HCT116 (cell line): ENCODE measurements at regions not wholly inside any gene's neighbourhood (a gene's known extent, or its start where the extent isn't known, plus 50 kb on each side); places are given as distances from the start of the nearest gene placed in this dataset.
A peak's percentile ranks its signal among the peaks of the same experiment; 100 is the strongest.

Source experiments
- ATAC-seq: fragments of 200-7000 bp; cut with Tn5 transposase; 2 replicates; pipeline ENCODE4 v1.9.1; 2020; ENCODE audit warnings: mild to moderate bottlenecking, moderate library complexity
- BruUV-seq: library from RNA; stranded (reverse); fragments of 400-500 nt; replicated peaks from 2 replicates; lab custom pipeline; 2021; lab: Mats Ljungman, UMichigan
- CTCF ChIA-PET: fragments of 300-600 bp; sonication (Branson Sonifier 250); formaldehyde crosslinking; loops from one replicate; lab custom pipeline; 2021; ENCODE audit warnings: antibody characterized with exemption; lab: Charles Lee
- POLR2A ChIA-PET: fragments of 300-600, 350-600 bp; sonication (Branson Sonifier 250); formaldehyde crosslinking; loops from one replicate; lab custom pipeline; 2021; ENCODE audit warnings: antibody characterized with exemption; lab: Charles Lee
- RAD21 ChIA-PET, 2 experiments: fragments of 300-600 bp; sonication (Branson Sonifier 250); formaldehyde crosslinking; loops; one replicate each; lab custom pipeline; 2023; ENCODE audit warnings: low total read pairs in 2 of 2; ENCODE audit not compliant: uncharacterized antibody in 2 of 2, unreplicated experiment in 2 of 2, low non-redundant PET in 1 of 2; lab: Charles Lee
- DNase-seq: peaks from one replicate; pipeline ENCODE4 v3.0.0-alpha.2; 2010; ENCODE audit warnings: low read depth, low spot score
- H2AFZ ChIP-seq: fragments of 200-600 bp; shearing (Covaris generic), sonication (generic); 2 replicates; pipeline ENCODE4 v1.6.1; 2017; ENCODE audit warnings: low read depth, mixed run types, mixed read lengths, antibody characterized with exemption, low read length; ENCODE audit not compliant: poor library complexity, severe bottlenecking
- H3K27ac ChIP-seq: 2 replicates; pipeline ENCODE4 v1.5.1; 2012; ENCODE audit warnings: low read depth, low read length
- H3K27me3 ChIP-seq: fragments of 200-600 bp; sonication (generic); 2 replicates; pipeline ENCODE4 v1.6.1; 2016; ENCODE audit warnings: mixed run types, low read length, mixed read lengths; ENCODE audit not compliant: insufficient read depth
- H3K36me3 ChIP-seq, 2 experiments: fragments of 200-500 bp in 1 of 2; fragments of 200-600 bp in 1 of 2; sonication (Bioruptor generic) in 1 of 2; sonication (generic) in 1 of 2; 2 replicates each; pipeline versions ENCODE4 v1.5.1 to v1.6.1; 2014 to 2016; ENCODE audit warnings: low read length in 2 of 2, inconsistent platforms in 1 of 2, mixed read lengths in 1 of 2, mixed run types in 1 of 2; ENCODE audit not compliant: insufficient read depth in 2 of 2, control insufficient read depth in 1 of 2
- H3K4me1 ChIP-seq, 2 experiments: fragments of 200-600 bp in 1 of 2; sonication (generic) in 1 of 2; 2 replicates each; pipeline versions ENCODE4 v1.5.1 to v1.6.1; 2012 to 2017; ENCODE audit warnings: low read length in 2 of 2, inconsistent platforms in 1 of 2, mild to moderate bottlenecking in 1 of 2, mixed read lengths in 1 of 2, mixed run types in 1 of 2, moderate library complexity in 1 of 2; ENCODE audit not compliant: insufficient read depth in 2 of 2, control insufficient read depth in 1 of 2
- H3K4me2 ChIP-seq: fragments of 200-600 bp; sonication (generic); 2 replicates; pipeline ENCODE4 v1.6.1; 2017; ENCODE audit warnings: mixed run types, low read length, mixed read lengths
- H3K4me3 ChIP-seq, 2 experiments: fragments of 200-600 bp in 1 of 2; sonication (generic) in 1 of 2; replicated peaks in 1 of 2; 2 replicates each; pipeline ENCODE4 v1.5.1; 2011 to 2016; ENCODE audit warnings: low read length in 2 of 2, control low read depth in 1 of 2, low read depth in 1 of 2, mild to moderate bottlenecking in 1 of 2, mixed read lengths in 1 of 2, mixed run types in 1 of 2
- H3K79me2 ChIP-seq: fragments of 200-600 bp; sonication (generic); 2 replicates; pipeline ENCODE4 v1.6.1; 2017; ENCODE audit warnings: mild to moderate bottlenecking, mixed run types, low read length, moderate library complexity, mixed read lengths; ENCODE audit not compliant: insufficient read depth
- H3K9ac ChIP-seq: fragments of 200-600 bp; sonication (generic); 2 replicates; pipeline ENCODE4 v1.6.1; 2016; ENCODE audit warnings: low read length, mixed read lengths
- H3K9me2 ChIP-seq: fragments of 200-600 bp; sonication (generic), shearing (Covaris generic); 2 replicates; pipeline ENCODE4 v1.6.1; 2017; ENCODE audit warnings: mixed run types, mild to moderate bottlenecking, moderate library complexity; ENCODE audit not compliant: insufficient read depth
- H3K9me3 ChIP-seq, 2 experiments: fragments of 200-500 bp in 1 of 2; fragments of 200-600 bp in 1 of 2; sonication (Bioruptor generic) in 1 of 2; sonication (generic) in 1 of 2; 2 replicates each; pipeline ENCODE4 v1.6.1; 2014 to 2017; ENCODE audit warnings: low read length in 2 of 2, mixed read lengths in 2 of 2, inconsistent platforms in 1 of 2, low read depth in 1 of 2, mild to moderate bottlenecking in 1 of 2, mixed run types in 1 of 2, moderate library complexity in 1 of 2; ENCODE audit not compliant: control insufficient read depth in 1 of 2, insufficient read depth in 1 of 2
- H4K20me1 ChIP-seq: fragments of 200-600 bp; sonication (generic), shearing (Covaris generic); 2 replicates; pipeline ENCODE4 v1.6.1; 2017; ENCODE audit warnings: mixed run types, mild to moderate bottlenecking, moderate library complexity; ENCODE audit not compliant: insufficient read depth
- EGR1 ChIP-seq: IDR thresholded peaks from 2 replicates; pipeline ENCODE4 v1.6.1; 2012; ENCODE audit warnings: low read depth
- ELF1 ChIP-seq: IDR thresholded peaks from 2 replicates; pipeline ENCODE4 v1.6.1; 2012; ENCODE audit warnings: low read depth, borderline replicate concordance
- EZH2 ChIP-seq: fragments of 200-600 bp; sonication (generic); IDR thresholded peaks from 2 replicates; pipeline ENCODE4 v1.6.1; 2017; ENCODE audit warnings: antibody characterized with exemption, mixed run types
- FOSL1 ChIP-seq: IDR thresholded peaks from 2 replicates; pipeline ENCODE4 v1.6.1; 2012; ENCODE audit warnings: low read depth
- JUND ChIP-seq: IDR thresholded peaks from 2 replicates; pipeline ENCODE4 v1.6.1; 2012
- POLR2A ChIP-seq: IDR thresholded peaks from 2 replicates; pipeline ENCODE4 v1.7.0; 2011; ENCODE audit warnings: borderline replicate concordance; ENCODE audit not compliant: insufficient read depth, insufficient read length; ENCODE audit errors: extremely low read depth
- POLR2AphosphoS5 ChIP-seq: IDR thresholded peaks from 2 replicates; pipeline ENCODE4 v1.6.1; 2011; ENCODE audit warnings: mild to moderate bottlenecking, low read depth, low read length, moderate library complexity
- RAD21 ChIP-seq: IDR thresholded peaks from 2 replicates; pipeline ENCODE4 v1.6.1; 2012; ENCODE audit warnings: low read depth, mild to moderate bottlenecking
- SIN3A ChIP-seq: IDR thresholded peaks from 2 replicates; pipeline ENCODE4 v1.6.1; 2012; ENCODE audit warnings: low read depth
- SP1 ChIP-seq: IDR thresholded peaks from 2 replicates; pipeline ENCODE4 v1.6.1; 2012; ENCODE audit warnings: low read depth
- SRF ChIP-seq: IDR thresholded peaks from 2 replicates; pipeline ENCODE4 v1.6.1; 2012; ENCODE audit warnings: low read depth
- TCF7L2 ChIP-seq: IDR thresholded peaks from 2 replicates; pipeline ENCODE4 v1.7.0; 2011; ENCODE audit warnings: borderline replicate concordance, inconsistent platforms; ENCODE audit not compliant: insufficient read depth, insufficient read length; ENCODE audit errors: extremely low read depth
- YY1 ChIP-seq: IDR thresholded peaks from 2 replicates; pipeline ENCODE4 v1.6.1; 2011; ENCODE audit warnings: low read length, low read depth, moderate library complexity, mild to moderate bottlenecking; ENCODE audit not compliant: insufficient replicate concordance; ENCODE audit errors: extremely low read depth
- ZFX ChIP-seq: fragments of 450-650 bp; IDR thresholded peaks from 2 replicates; pipeline ENCODE4 v1.6.1; 2017
- intact Hi-C: fragments of 100-400 bp; cut with micrococcal nuclease; formaldehyde crosslinking; loops from 2 replicates; pipeline ENCODE4 v1.10.0; 2022
- TF ChIP-seq, protein P1 (sequence below): IDR thresholded peaks from 2 replicates; pipeline ENCODE4 v1.6.1; 2012
- TF ChIP-seq, protein P2 (sequence below), 3 experiments: fragments of 200-600 bp in 1 of 3; sonication (generic) in 1 of 3; IDR thresholded peaks in 2 of 3; conservative IDR thresholded peaks in 1 of 3; 2 replicates each; pipeline ENCODE4 v1.5.1; 2012 to 2017; ENCODE audit warnings: low read depth in 2 of 3, low read length in 2 of 3, antibody characterized with exemption in 1 of 3, borderline replicate concordance in 1 of 3, control low read depth in 1 of 3, mild to moderate bottlenecking in 1 of 3, mixed read lengths in 1 of 3, mixed run types in 1 of 3, moderate library complexity in 1 of 3; ENCODE audit not compliant: insufficient read depth in 1 of 3
- TF ChIP-seq, protein P3 (sequence below): IDR thresholded peaks from 2 replicates; pipeline ENCODE4 v1.6.1; 2012; ENCODE audit warnings: low read depth

DNA sequence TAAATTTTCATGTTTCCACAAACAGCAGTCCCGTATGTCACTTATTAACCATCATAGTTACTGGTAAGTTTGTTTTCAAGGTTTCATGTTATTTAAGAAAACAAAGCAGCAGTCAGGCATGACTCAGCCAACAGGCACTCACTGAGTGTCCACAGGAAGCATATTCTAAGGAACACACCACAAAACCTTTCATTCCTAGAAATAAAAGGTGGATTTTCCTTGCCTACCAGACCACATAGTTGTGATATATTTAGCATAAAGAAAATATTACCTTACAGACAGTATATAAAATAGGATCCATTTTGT, 143.3 kb upstream of the AVPR1A start (continued):
- TF ChIP-seq JUND (peak; percentile 69), ZFX (no peak), SRF (0 out of 2 replicates have a peak, but pooled peaks have one; percentile 18), RAD21 (no peak), FOSL1 (peak; percentile 69), YY1 (no peak), EGR1 (no peak), EZH2 (no peak), SP1 (peak; percentile 50), TCF7L2 (no peak)
- TF ChIP-seq, protein P1, sequence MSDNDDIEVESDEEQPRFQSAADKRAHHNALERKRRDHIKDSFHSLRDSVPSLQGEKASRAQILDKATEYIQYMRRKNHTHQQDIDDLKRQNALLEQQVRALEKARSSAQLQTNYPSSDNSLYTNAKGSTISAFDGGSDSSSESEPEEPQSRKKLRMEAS: no peak
- TF ChIP-seq, protein P2, sequence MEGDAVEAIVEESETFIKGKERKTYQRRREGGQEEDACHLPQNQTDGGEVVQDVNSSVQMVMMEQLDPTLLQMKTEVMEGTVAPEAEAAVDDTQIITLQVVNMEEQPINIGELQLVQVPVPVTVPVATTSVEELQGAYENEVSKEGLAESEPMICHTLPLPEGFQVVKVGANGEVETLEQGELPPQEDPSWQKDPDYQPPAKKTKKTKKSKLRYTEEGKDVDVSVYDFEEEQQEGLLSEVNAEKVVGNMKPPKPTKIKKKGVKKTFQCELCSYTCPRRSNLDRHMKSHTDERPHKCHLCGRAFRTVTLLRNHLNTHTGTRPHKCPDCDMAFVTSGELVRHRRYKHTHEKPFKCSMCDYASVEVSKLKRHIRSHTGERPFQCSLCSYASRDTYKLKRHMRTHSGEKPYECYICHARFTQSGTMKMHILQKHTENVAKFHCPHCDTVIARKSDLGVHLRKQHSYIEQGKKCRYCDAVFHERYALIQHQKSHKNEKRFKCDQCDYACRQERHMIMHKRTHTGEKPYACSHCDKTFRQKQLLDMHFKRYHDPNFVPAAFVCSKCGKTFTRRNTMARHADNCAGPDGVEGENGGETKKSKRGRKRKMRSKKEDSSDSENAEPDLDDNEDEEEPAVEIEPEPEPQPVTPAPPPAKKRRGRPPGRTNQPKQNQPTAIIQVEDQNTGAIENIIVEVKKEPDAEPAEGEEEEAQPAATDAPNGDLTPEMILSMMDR (IDR thresholded peaks at IDR 0.05 in 2 of 3, conservative IDR thresholded peaks at IDR 0.05 in 1 of 3; ENCODE audit: borderline replicate concordance in 1 of 3, insufficient read depth in 1 of 3, low read depth in 2 of 3, low read length in 2 of 3): no peak

DNA sequence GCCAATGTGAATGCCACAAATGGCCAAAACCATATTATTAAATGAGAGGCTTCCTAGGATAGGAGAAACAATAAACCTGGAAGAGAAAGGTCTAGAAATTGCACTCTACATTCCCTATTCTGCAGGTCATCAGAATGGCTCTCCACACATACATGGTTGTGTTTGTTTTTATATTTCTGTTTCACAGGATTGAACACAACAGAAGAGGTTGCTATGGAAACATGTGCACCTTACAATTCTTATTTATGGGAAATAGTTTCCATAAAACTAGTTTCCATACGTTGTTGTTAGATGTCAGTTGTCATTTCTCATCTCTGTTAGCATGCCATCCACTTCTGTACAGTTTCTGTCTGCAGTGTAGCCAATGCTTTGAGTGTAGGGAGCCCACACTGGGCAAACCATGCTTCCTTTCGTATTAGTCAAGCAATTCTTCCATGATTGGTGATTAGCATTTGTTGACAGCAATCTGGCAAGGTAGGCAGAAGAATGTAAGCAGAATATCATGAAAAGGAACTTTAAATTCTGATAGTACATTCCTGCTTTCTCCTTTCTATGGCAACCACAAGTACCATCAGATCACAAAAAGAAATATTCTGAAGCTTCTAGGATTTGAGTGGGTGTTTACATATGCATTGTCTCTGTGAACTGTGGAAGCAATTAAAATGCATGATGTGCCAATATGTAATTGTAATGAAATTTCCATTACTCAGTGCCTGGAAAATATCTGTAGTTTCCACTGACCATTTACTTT, 141.6 kb upstream of the AVPR1A start:
- no TSS peak for BruUV-seq
- DNase-seq (no peak), ATAC-seq (no peak)
- RAD21 ChIA-PET: no interaction called here
- no peak overlapping the region for H3K4me2 ChIP-seq
- no peaks in the 10 kb centered on the region for H4K20me1 ChIP-seq
- H3K9me3 ChIP-seq: no peaks in the 10 kb centered on the region
- H2AFZ ChIP-seq: no peak overlapping the region
- no peaks in the 10 kb centered on the region for H3K36me3 ChIP-seq
- H3K9ac ChIP-seq: no peak overlapping the region
- intact Hi-C loops: no loop called here
- H3K4me1 ChIP-seq: peaks cover 12 to 13% of the 10 kb centered on the region in 2 experiments
- no peak overlapping the region for H3K4me3 ChIP-seq
- H3K27ac ChIP-seq: no peak overlapping the region
- H3K79me2 ChIP-seq: no peaks in the 10 kb centered on the region
- CTCF ChIA-PET: no interaction called here
- no peaks in the 10 kb centered on the region for H3K9me2 ChIP-seq
- POLR2A ChIA-PET: no interaction called here
- no peaks in the 10 kb centered on the region for H3K27me3 ChIP-seq
- no peak for TF ChIP-seq ELF1
- no peak for TF ChIP-seq EGR1
- TF ChIP-seq POLR2AphosphoS5: no peak
- TF ChIP-seq RAD21: no peak
- TF ChIP-seq JUND: no peak
- TF ChIP-seq EZH2: no peak
- no peak for TF ChIP-seq TCF7L2
- TF ChIP-seq, protein P2 (IDR thresholded peaks at IDR 0.05 in 2 of 3, conservative IDR thresholded peaks at IDR 0.05 in 1 of 3; ENCODE audit: borderline replicate concordance in 1 of 3, insufficient read depth in 1 of 3, low read depth in 2 of 3, low read length in 2 of 3): no peak
- TF ChIP-seq, protein P3, sequence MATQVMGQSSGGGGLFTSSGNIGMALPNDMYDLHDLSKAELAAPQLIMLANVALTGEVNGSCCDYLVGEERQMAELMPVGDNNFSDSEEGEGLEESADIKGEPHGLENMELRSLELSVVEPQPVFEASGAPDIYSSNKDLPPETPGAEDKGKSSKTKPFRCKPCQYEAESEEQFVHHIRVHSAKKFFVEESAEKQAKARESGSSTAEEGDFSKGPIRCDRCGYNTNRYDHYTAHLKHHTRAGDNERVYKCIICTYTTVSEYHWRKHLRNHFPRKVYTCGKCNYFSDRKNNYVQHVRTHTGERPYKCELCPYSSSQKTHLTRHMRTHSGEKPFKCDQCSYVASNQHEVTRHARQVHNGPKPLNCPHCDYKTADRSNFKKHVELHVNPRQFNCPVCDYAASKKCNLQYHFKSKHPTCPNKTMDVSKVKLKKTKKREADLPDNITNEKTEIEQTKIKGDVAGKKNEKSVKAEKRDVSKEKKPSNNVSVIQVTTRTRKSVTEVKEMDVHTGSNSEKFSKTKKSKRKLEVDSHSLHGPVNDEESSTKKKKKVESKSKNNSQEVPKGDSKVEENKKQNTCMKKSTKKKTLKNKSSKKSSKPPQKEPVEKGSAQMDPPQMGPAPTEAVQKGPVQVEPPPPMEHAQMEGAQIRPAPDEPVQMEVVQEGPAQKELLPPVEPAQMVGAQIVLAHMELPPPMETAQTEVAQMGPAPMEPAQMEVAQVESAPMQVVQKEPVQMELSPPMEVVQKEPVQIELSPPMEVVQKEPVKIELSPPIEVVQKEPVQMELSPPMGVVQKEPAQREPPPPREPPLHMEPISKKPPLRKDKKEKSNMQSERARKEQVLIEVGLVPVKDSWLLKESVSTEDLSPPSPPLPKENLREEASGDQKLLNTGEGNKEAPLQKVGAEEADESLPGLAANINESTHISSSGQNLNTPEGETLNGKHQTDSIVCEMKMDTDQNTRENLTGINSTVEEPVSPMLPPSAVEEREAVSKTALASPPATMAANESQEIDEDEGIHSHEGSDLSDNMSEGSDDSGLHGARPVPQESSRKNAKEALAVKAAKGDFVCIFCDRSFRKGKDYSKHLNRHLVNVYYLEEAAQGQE: no peak
- no peak for TF ChIP-seq POLR2A
- no peak for TF ChIP-seq ZFX
- TF ChIP-seq SIN3A: no peak
- no peak for TF ChIP-seq SP1
